ENCODE measurements at regions not wholly inside any gene's neighbourhood (a gene's known extent, or its start where the extent isn't known, plus 50 kb on each side); places are given as distances from the start of the nearest gene placed in this dataset.

- Histone ChIP-seq H3K9ac (replicated peaks; ENCODE audit: extremely low read depth, insufficient read depth, low read length) (no peak overlapping the region), H3K36me3 (ENCODE audit: control insufficient read depth in 2 of 2, extremely low read depth in 1 of 2, insufficient read depth in 2 of 2, low read length in 2 of 2) (no peaks in the 10 kb centered on the region), H3K4me2 (ENCODE audit: insufficient read depth, low read length) (no peak overlapping the region), H2AFZ (ENCODE audit: low read depth, low read length) (no peak overlapping the region), H3K9me3 (replicated peaks; ENCODE audit: control insufficient read depth, insufficient read depth, low read length) (no peaks in the 10 kb centered on the region), H3K79me2 (ENCODE audit: control insufficient read depth, insufficient read depth, low read length) (no peaks in the 10 kb centered on the region), H3K4me3 (replicated peaks in 1 of 3; ENCODE audit: insufficient read depth in 1 of 3, low read depth in 1 of 3, low read length in 3 of 3) (no peak overlapping the region), H3K9me1 (replicated peaks; ENCODE audit: control insufficient read depth, extremely low read depth, insufficient read depth, low read length) (no peaks in the 10 kb centered on the region), H3K27me3 (ENCODE audit: control insufficient read depth in 2 of 2, insufficient read depth in 2 of 2, low read length in 2 of 2) (no peaks in the 10 kb centered on the region), H3K27ac (ENCODE audit: insufficient read depth, low read depth, low read length) (no peak overlapping the region), H3K4me1 (ENCODE audit: control insufficient read depth, extremely low read depth, insufficient read depth, low read length) (no peaks in the 10 kb centered on the region), H4K20me1 (replicated peaks; ENCODE audit: control insufficient read depth, extremely low read depth, insufficient read depth, low read length) (no peaks in the 10 kb centered on the region)
- POLR2A ChIA-PET = no interaction called here
- TF ChIP-seq JUN (IDR thresholded peaks at IDR 0.05; ENCODE audit: borderline replicate concordance, insufficient read depth, insufficient read length, low read depth) (no peak), POLR2AphosphoS5 (IDR thresholded peaks at IDR 0.05; ENCODE audit: insufficient read depth, low read depth, low read length) (no peak)
- TF ChIP-seq, protein P1, sequence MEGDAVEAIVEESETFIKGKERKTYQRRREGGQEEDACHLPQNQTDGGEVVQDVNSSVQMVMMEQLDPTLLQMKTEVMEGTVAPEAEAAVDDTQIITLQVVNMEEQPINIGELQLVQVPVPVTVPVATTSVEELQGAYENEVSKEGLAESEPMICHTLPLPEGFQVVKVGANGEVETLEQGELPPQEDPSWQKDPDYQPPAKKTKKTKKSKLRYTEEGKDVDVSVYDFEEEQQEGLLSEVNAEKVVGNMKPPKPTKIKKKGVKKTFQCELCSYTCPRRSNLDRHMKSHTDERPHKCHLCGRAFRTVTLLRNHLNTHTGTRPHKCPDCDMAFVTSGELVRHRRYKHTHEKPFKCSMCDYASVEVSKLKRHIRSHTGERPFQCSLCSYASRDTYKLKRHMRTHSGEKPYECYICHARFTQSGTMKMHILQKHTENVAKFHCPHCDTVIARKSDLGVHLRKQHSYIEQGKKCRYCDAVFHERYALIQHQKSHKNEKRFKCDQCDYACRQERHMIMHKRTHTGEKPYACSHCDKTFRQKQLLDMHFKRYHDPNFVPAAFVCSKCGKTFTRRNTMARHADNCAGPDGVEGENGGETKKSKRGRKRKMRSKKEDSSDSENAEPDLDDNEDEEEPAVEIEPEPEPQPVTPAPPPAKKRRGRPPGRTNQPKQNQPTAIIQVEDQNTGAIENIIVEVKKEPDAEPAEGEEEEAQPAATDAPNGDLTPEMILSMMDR (IDR thresholded peaks at IDR 0.05; ENCODE audit: extremely low read depth in 1 of 2, insufficient read depth in 1 of 2, low read depth in 1 of 2, low read length in 2 of 2) = no peak
- TF ChIP-seq, protein P2, sequence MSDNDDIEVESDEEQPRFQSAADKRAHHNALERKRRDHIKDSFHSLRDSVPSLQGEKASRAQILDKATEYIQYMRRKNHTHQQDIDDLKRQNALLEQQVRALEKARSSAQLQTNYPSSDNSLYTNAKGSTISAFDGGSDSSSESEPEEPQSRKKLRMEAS (IDR thresholded peaks at IDR 0.05; ENCODE audit: insufficient read depth, insufficient read length) = no peak
- intact Hi-C loops (cut with micrococcal nuclease) (no loop called here), dilution Hi-C loops (cut with MboI; ENCODE audit: extremely low pct_ligation_motif_present, low sequenced_read_pairs) (no loop called here)
- CTCF ChIA-PET = interaction anchor here (1.3 kb wide), 1 partner anchor 14 kb away, joined by 3 read pairs; no protein-coding TSS in a partner anchor
- DNase-seq (ENCODE audit: low read depth, low spot score) = no peak
- no TSS peak for BruUV-seq (replicated peaks)
- FAIRE-seq = no peak
Observed at GRCh38 chr3:178099274-178099673, 437.0 kb upstream of the KCNMB2 start.

DNA sequence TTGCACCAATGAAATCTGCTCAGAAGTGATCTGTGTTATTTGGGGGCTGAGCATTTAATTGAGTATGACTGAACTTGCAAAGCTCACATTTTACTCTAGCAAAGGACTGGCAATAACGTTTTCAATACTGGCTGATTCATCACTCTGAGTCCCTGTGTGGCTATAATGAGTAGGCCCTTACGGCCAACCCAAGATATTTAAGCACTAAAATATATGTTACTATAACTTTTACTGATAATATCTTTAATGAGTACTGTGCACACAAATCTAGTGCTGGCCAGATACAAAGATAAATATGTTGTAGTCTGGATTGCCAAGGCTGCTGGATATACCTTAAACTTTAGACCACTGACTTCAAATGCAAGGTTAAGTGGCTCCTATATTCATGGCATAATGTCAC lies 436.4 kb upstream of the KCNMB2 start:
- Histone ChIP-seq H2AFZ (ENCODE audit: low read depth, low read length) (no peak overlapping the region), H3K4me3 (replicated peaks in 1 of 3; ENCODE audit: insufficient read depth in 1 of 3, low read depth in 1 of 3, low read length in 3 of 3) (no peak overlapping the region), H3K9me1 (replicated peaks; ENCODE audit: control insufficient read depth, extremely low read depth, insufficient read depth, low read length) (no peaks in the 10 kb centered on the region), H3K36me3 (ENCODE audit: control insufficient read depth in 2 of 2, extremely low read depth in 1 of 2, insufficient read depth in 2 of 2, low read length in 2 of 2) (no peaks in the 10 kb centered on the region), H3K4me1 (ENCODE audit: control insufficient read depth, extremely low read depth, insufficient read depth, low read length) (no peaks in the 10 kb centered on the region), H3K79me2 (ENCODE audit: control insufficient read depth, insufficient read depth, low read length) (no peaks in the 10 kb centered on the region), H3K9ac (replicated peaks; ENCODE audit: extremely low read depth, insufficient read depth, low read length) (no peak overlapping the region), H3K27ac (ENCODE audit: insufficient read depth, low read depth, low read length) (no peak overlapping the region), H3K4me2 (ENCODE audit: insufficient read depth, low read length) (no peak overlapping the region), H4K20me1 (replicated peaks; ENCODE audit: control insufficient read depth, extremely low read depth, insufficient read depth, low read length) (no peaks in the 10 kb centered on the region), H3K27me3 (ENCODE audit: control insufficient read depth in 2 of 2, insufficient read depth in 2 of 2, low read length in 2 of 2) (no peaks in the 10 kb centered on the region), H3K9me3 (replicated peaks; ENCODE audit: control insufficient read depth, insufficient read depth, low read length) (no peaks in the 10 kb centered on the region)
- FAIRE-seq (no peak), DNase-seq (ENCODE audit: low read depth, low spot score) (no peak)
- intact Hi-C loops (cut with micrococcal nuclease) (no loop called here), dilution Hi-C loops (cut with MboI; ENCODE audit: extremely low pct_ligation_motif_present, low sequenced_read_pairs) (no loop called here)
- ChIA-PET CTCF (interaction anchor here (1.3 kb wide), 1 partner anchor 15 kb away, joined by 3 read pairs; no protein-coding TSS in a partner anchor), POLR2A (no interaction called here)
- TF ChIP-seq, protein P1 (IDR thresholded peaks at IDR 0.05; ENCODE audit: extremely low read depth in 1 of 2, insufficient read depth in 1 of 2, low read depth in 1 of 2, low read length in 2 of 2) = no peak
- TF ChIP-seq EZH2 (IDR thresholded peaks at IDR 0.05; ENCODE audit: borderline replicate concordance, low read depth, low read length, severe bottlenecking) (no peak), JUN (IDR thresholded peaks at IDR 0.05; ENCODE audit: borderline replicate concordance, insufficient read depth, insufficient read length, low read depth) (no peak), POLR2A (IDR thresholded peaks at IDR 0.05; ENCODE audit: low read depth, low read length) (no peak), POLR2AphosphoS5 (IDR thresholded peaks at IDR 0.05; ENCODE audit: insufficient read depth, low read depth, low read length) (no peak), FOS (IDR thresholded peaks at IDR 0.05; ENCODE audit: borderline replicate concordance, insufficient read depth, low read length) (no peak), GATA2 (IDR thresholded peaks at IDR 0.05; ENCODE audit: insufficient read depth, insufficient read length, low read depth, low read length) (no peak), MYC (IDR thresholded peaks at IDR 0.05; ENCODE audit: low read depth, low read length) (no peak)
- TF ChIP-seq, protein P2 (IDR thresholded peaks at IDR 0.05; ENCODE audit: insufficient read depth, insufficient read length) = no peak
- no TSS peak for BruUV-seq (replicated peaks)
